GM12892 (cell line): ENCODE measurements at regions not wholly inside any gene's neighbourhood (a gene's known extent, or its start where the extent isn't known, plus 50 kb on each side); places are given as distances from the start of the nearest gene placed in this dataset.

Experiments
- POLR2A ChIP-seq: IDR thresholded peaks from 2 replicates; pipeline ENCODE4 v1.6.1; 2011; ENCODE audit warnings: low read depth, low read length, control low read depth
- POLR2AphosphoS5 ChIP-seq: IDR thresholded peaks from 2 replicates; pipeline ENCODE4 v1.6.1; 2011; ENCODE audit warnings: low read depth, low read length, control low read depth
- TAF1 ChIP-seq: IDR thresholded peaks from 2 replicates; pipeline ENCODE4 v1.6.1; 2011; ENCODE audit warnings: low read depth, mild to moderate bottlenecking, control low read depth, low read length, borderline replicate concordance

- no peak for TF ChIP-seq POLR2AphosphoS5
- TF ChIP-seq POLR2A: no peak
- TF ChIP-seq TAF1: no peak
These were observed 103.7 kb upstream of the ATP8B1 start for GRCh38 chr18:57906852-57907251.
